ENCODE measurements at regions not wholly inside any gene's neighbourhood (a gene's known extent, or its start where the extent isn't known, plus 50 kb on each side); places are given as distances from the start of the nearest gene placed in this dataset.

- CTCF ChIA-PET = no interaction called here
Observed at GRCh38 chr7:88477976-88478375, 171.3 kb upstream of the STEAP4 start.

GRCh38 chr7:88465600-88465999 is 158.9 kb upstream of the STEAP4 start:
- Histone ChIP-seq H3K4me3 (ENCODE audit: low read depth, low read length) (no peak overlapping the region), H3K4me1 (ENCODE audit: control insufficient read depth, insufficient read depth, low read length) (no peaks in the 10 kb centered on the region), H3K27ac (ENCODE audit: extremely low read depth, low read depth, low read length) (no peak overlapping the region), H3K9me3 (ENCODE audit: control insufficient read depth, insufficient read depth, low read depth, low read length) (no peaks in the 10 kb centered on the region), H3K36me3 (ENCODE audit: control insufficient read depth in 2 of 2, insufficient read depth in 1 of 2, low read length in 2 of 2) (no peaks in the 10 kb centered on the region)
- ChIA-PET CTCF (interaction anchor here (0.6 kb wide), 1 partner anchor 1683 kb away, joined by 3 read pairs; no protein-coding TSS in a partner anchor), POLR2A (no interaction called here)
- TF ChIP-seq BCL11B (tag by site-specific recombination; IDR thresholded peaks at IDR 0.05; ENCODE audit: low read depth) (no peak), GLI4 (tag by site-specific recombination; IDR thresholded peaks at IDR 0.05) (no peak), ZNF202 (tag by site-specific recombination; IDR thresholded peaks at IDR 0.05; ENCODE audit: borderline replicate concordance) (no peak), KLF16 (tag by site-specific recombination; IDR thresholded peaks at IDR 0.05) (no peak), OSR2 (tag by site-specific recombination; IDR thresholded peaks at IDR 0.05) (no peak), SCRT2 (tag by site-specific recombination; IDR thresholded peaks at IDR 0.05) (no peak), PRDM1 (tag by site-specific recombination; IDR thresholded peaks at IDR 0.05) (no peak), ZNF391 (tag by site-specific recombination; IDR thresholded peaks at IDR 0.05; ENCODE audit: borderline replicate concordance, low read depth) (no peak), ZNF785 (tag by site-specific recombination; IDR thresholded peaks at IDR 0.05) (no peak), ZNF23 (tag by site-specific recombination; IDR thresholded peaks at IDR 0.05; ENCODE audit: borderline replicate concordance) (no peak), ZNF514 (tag by site-specific recombination; IDR thresholded peaks at IDR 0.05) (no peak), ZNF148 (tag by site-specific recombination; IDR thresholded peaks at IDR 0.05; ENCODE audit: borderline replicate concordance) (no peak), ZNF157 (tag by site-specific recombination; IDR thresholded peaks at IDR 0.05) (no peak), ZNF707 (tag by site-specific recombination; IDR thresholded peaks at IDR 0.05) (no peak), SP2 (tag by site-specific recombination; IDR thresholded peaks at IDR 0.05) (no peak), YY1 (tag by site-specific recombination; IDR thresholded peaks at IDR 0.05) (no peak), ZNF645 (tag by site-specific recombination; IDR thresholded peaks at IDR 0.05) (no peak), ZNF449 (tag by site-specific recombination; IDR thresholded peaks at IDR 0.05) (no peak), ZEB2 (tag by site-specific recombination; IDR thresholded peaks at IDR 0.05) (no peak), SCRT1 (tag by site-specific recombination; IDR thresholded peaks at IDR 0.05; ENCODE audit: borderline replicate concordance) (no peak)

More at GRCh38 chr7:88477976-88478375, 171.3 kb upstream of the STEAP4 start:
- H3K9me3 ChIP-seq (ENCODE audit: control insufficient read depth, insufficient read depth, low read depth, low read length) = no peaks in the 10 kb centered on the region
- H3K36me3 ChIP-seq (ENCODE audit: control insufficient read depth in 2 of 2, insufficient read depth in 1 of 2, low read length in 2 of 2) = no peaks in the 10 kb centered on the region
- H3K4me1 ChIP-seq (ENCODE audit: control insufficient read depth, insufficient read depth, low read length) = no peaks in the 10 kb centered on the region
- POLR2A ChIA-PET = no interaction called here
- no peak overlapping the region for H3K4me3 ChIP-seq (ENCODE audit: low read depth, low read length)
- no peak overlapping the region for H3K27ac ChIP-seq (ENCODE audit: extremely low read depth, low read depth, low read length)
- TF ChIP-seq ZNF510 (tag by site-specific recombination; IDR thresholded peaks at IDR 0.05; ENCODE audit: insufficient replicate concordance) = no peak
- TF ChIP-seq ZSCAN30 (tag by site-specific recombination; IDR thresholded peaks at IDR 0.05) = no peak
- no peak for TF ChIP-seq OSR2 (tag by site-specific recombination; IDR thresholded peaks at IDR 0.05)
- TF ChIP-seq ZNF610 (tag by site-specific recombination; IDR thresholded peaks at IDR 0.05; ENCODE audit: borderline replicate concordance) = no peak
